ENCODE measurements at regions not wholly inside any gene's neighbourhood (a gene's known extent, or its start where the extent isn't known, plus 50 kb on each side); places are given as distances from the start of the nearest gene placed in this dataset.

DNA sequence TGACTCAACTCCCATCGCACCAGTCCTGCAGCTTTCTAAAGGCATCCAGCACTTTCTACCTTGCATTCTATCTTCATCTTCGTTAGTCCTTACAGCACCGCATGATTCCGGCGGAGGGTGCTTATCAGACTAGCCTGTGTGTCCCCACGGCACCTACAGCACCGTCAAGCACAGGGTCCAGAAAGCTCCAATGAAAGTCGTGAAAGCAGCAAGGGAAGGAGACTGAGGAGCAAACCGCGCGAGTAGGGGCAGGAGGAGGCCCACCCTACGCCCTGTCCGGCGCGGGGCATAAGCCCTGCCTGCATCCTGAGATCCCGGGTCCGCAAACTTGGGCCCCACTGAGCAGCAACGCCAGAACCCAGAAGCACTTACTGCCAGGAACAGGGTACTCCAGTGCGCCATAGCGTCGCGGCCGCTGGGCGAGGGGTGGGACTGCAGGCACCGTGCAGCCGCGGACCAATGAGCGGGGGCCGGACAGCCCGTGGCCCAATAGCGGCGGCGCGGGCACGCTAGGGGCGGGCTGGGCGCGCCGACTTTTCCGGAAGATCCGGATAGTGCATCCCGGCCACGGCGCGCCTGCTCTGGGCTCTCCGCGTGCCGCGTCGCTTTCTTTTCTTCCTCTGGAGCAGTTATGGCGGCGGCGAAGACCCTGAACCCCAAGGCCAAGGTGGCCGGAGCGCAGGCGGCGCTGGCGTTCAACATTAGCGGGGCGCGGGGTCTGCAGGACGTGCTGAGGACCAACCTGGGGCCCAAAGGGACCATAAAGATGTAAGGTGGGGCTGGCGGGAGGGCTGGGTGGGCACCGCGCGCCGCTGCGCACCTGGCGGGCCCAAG, 122.1 kb upstream of the VKORC1L1 start:
- Histone ChIP-seq H2AFZ (ENCODE audit: low read depth, low read length) (peak overlapping the region; percentile 98), H4K20me1 (replicated peaks; ENCODE audit: control insufficient read depth, insufficient read depth, low read length) (no peaks in the 10 kb centered on the region), H3K9ac (ENCODE audit: insufficient read depth in 1 of 2, low read depth in 2 of 2, low read length in 2 of 2) (peak overlapping the region; percentile 89 to 93), H3K9me1 (ENCODE audit: control insufficient read depth, insufficient read depth, low read length) (no peaks in the 10 kb centered on the region), H3K27me3 (ENCODE audit: control insufficient read depth in 2 of 2, insufficient read depth in 2 of 2, low read length in 2 of 2) (no peaks in the 10 kb centered on the region), H3K79me2 (ENCODE audit: control insufficient read depth, insufficient read depth, low read length) (peaks cover 66% of the 10 kb centered on the region), H3K9me3 (replicated peaks; ENCODE audit: control insufficient read depth, insufficient read depth, low read depth, low read length) (no peaks in the 10 kb centered on the region), H3K36me3 (ENCODE audit: control insufficient read depth, insufficient read depth, low read length) (peaks cover 35% of the 10 kb centered on the region; the same call in 2 of the 3 replicates), H3K4me2 (ENCODE audit: insufficient read depth, low read length) (peak overlapping the region; percentile 92), H3K4me3 (peak overlapping the region; percentile 66), H3K4me1 (replicated peaks in 1 of 2; ENCODE audit: control insufficient read depth in 2 of 2, insufficient read depth in 2 of 2, low read length in 2 of 2) (peaks cover 10 to 11% of the 10 kb centered on the region in 2 experiments; a peak in 4 of 5 replicates), H3K27ac (ENCODE audit: extremely low read depth, low read depth, low read length) (peak overlapping the region; percentile 88)
- intact Hi-C loops (cut with micrococcal nuclease), result no loop called here
- ChIA-PET CTCF (ENCODE audit: low intra/inter-chr PET ratio) (interaction anchor here (0.6 kb wide), 1 partner anchor 41 kb away, joined by 3 read pairs; no protein-coding TSS in a partner anchor), POLR2A (interaction anchor here (0.6 to 1.3 kb wide), 9 partner anchors 8 to 1512 kb away, joined by 3 to 5 read pairs (median 3); partner anchors contain the start of gene GUSB)
- DNase-seq (ENCODE audit: extremely low read depth in 1 of 4, low spot score in 3 of 4), result peak; percentile 96 to 99 (median 98)
- WGBS (ENCODE audit: insufficient coverage, low coverage, missing lambda C conversion rate), result under 1% methylated on average over 57 of the region's 69 CpGs
- ATAC-seq, result peak; percentile 98
- FAIRE-seq, result peak; percentile 69
- in situ Hi-C loops (cut with MboI), result loop anchor here (5.0 kb wide), 1 partner anchor 688 kb away; no protein-coding TSS in a partner anchor
- TSS peak; percentile 82 for BruUV-seq (replicated peaks)
- no peak for TF ChIP-seq FOXJ3 (CRISPR knock-in tag; IDR thresholded peaks at IDR 0.05)
- peak; percentile 67 for TF ChIP-seq POLR2H (tag; IDR thresholded peaks at IDR 0.05; ENCODE audit: low read depth)
- no peak for TF ChIP-seq BACH1 (tag; IDR thresholded peaks at IDR 0.05)
- no peak for TF ChIP-seq SLC30A9 (CRISPR knock-in tag; IDR thresholded peaks at IDR 0.05)
- TF ChIP-seq BCLAF1 (IDR thresholded peaks at IDR 0.05; ENCODE audit: borderline replicate concordance in 1 of 2, control insufficient read depth in 1 of 2, low read depth in 2 of 2, low read length in 1 of 2), result no peak
- TF ChIP-seq, protein P1, sequence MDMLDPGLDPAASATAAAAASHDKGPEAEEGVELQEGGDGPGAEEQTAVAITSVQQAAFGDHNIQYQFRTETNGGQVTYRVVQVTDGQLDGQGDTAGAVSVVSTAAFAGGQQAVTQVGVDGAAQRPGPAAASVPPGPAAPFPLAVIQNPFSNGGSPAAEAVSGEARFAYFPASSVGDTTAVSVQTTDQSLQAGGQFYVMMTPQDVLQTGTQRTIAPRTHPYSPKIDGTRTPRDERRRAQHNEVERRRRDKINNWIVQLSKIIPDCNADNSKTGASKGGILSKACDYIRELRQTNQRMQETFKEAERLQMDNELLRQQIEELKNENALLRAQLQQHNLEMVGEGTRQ (CRISPR knock-in tag; IDR thresholded peaks at IDR 0.05), result peak; percentile 71
- peak; percentile 74 for TF ChIP-seq ETV5 (CRISPR knock-in tag; IDR thresholded peaks at IDR 0.05; ENCODE audit: low read depth)
- TF ChIP-seq, protein P2, sequence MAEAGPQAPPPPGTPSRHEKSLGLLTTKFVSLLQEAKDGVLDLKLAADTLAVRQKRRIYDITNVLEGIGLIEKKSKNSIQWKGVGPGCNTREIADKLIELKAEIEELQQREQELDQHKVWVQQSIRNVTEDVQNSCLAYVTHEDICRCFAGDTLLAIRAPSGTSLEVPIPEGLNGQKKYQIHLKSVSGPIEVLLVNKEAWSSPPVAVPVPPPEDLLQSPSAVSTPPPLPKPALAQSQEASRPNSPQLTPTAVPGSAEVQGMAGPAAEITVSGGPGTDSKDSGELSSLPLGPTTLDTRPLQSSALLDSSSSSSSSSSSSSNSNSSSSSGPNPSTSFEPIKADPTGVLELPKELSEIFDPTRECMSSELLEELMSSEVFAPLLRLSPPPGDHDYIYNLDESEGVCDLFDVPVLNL (CRISPR knock-in tag; IDR thresholded peaks at IDR 0.05; ENCODE audit: low read depth), result no peak
- peak; percentile 62 to 77; a peak in 2 of 4 replicates for TF ChIP-seq SIN3A (IDR thresholded peaks at IDR 0.05; ENCODE audit: borderline replicate concordance in 2 of 2, control insufficient read depth in 1 of 2, low read depth in 2 of 2, low read length in 2 of 2)
- no peak for TF ChIP-seq BRD4 (IDR thresholded peaks at IDR 0.05)
- no peak for TF ChIP-seq ELF4 (CRISPR knock-in tag; IDR thresholded peaks at IDR 0.05)
- no peak for TF ChIP-seq SETDB1 (IDR thresholded peaks at IDR 0.05; ENCODE audit: low read length)
- peak; percentile 82 for TF ChIP-seq POLR2B (IDR thresholded peaks at IDR 0.05; ENCODE audit: low read depth, partially characterized antibody)
- TF ChIP-seq ZFPM2 (CRISPR knock-in tag; IDR thresholded peaks at IDR 0.05), result 0 out of 2 replicates have a peak, but pooled peaks have one; percentile 47
- no peak for TF ChIP-seq FOXJ2 (tag; IDR thresholded peaks at IDR 0.05)
- TF ChIP-seq CHD2 (IDR thresholded peaks at IDR 0.05; ENCODE audit: low read depth, low read length), result peak; percentile 76

Data from K562 (cell line).